ENCODE measurements at regions not wholly inside any gene's neighbourhood (a gene's known extent, or its start where the extent isn't known, plus 50 kb on each side); places are given as distances from the start of the nearest gene placed in this dataset.

DNA sequence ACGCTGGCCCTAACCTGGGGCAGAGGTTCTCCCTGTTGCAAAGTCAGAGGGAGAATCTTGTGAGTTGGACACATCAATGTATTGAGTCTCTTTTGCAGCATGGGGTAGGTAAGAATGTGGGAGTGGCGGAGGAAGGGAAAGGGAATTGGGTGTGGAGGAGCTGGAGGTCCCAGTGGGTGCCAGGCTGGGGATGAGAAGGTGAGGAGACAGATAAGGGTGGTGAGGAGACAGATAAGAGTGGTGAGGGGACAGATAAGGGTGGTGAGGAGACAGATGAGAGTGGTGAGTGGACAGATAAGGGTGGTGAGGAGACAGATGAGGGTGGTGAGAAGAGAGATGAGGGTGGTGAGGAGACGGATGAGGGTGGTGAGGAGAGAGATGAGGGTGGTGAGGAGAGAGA is 72.9 kb upstream of the SFSWAP start:
- peak; percentile 44 for FAIRE-seq
- Histone ChIP-seq H3K27ac (ENCODE audit: extremely low read depth, low read depth, low read length) (no peak overlapping the region; the same call in 2 of the 3 replicates), H4K20me1 (replicated peaks; ENCODE audit: control insufficient read depth, insufficient read depth, low read length) (no peaks in the 10 kb centered on the region), H3K4me3 (no peak overlapping the region), H2AFZ (ENCODE audit: low read depth, low read length) (no peak overlapping the region), H3K36me3 (ENCODE audit: control insufficient read depth, insufficient read depth, low read length) (no peaks in the 10 kb centered on the region), H3K9me3 (replicated peaks; ENCODE audit: control insufficient read depth, insufficient read depth, low read depth, low read length) (no peaks in the 10 kb centered on the region; the same call in 1 of the 2 replicates), H3K27me3 (ENCODE audit: control insufficient read depth in 2 of 2, insufficient read depth in 2 of 2, low read length in 2 of 2) (no peaks in the 10 kb centered on the region), H3K9ac (ENCODE audit: insufficient read depth in 1 of 2, low read depth in 2 of 2, low read length in 2 of 2) (peak overlapping the region in 1 of 2 experiments; percentile 76; a peak in 2 of 4 replicates), H3K4me1 (replicated peaks in 1 of 2; ENCODE audit: control insufficient read depth in 2 of 2, insufficient read depth in 2 of 2, low read length in 2 of 2) (peaks cover 25 to 26% of the 10 kb centered on the region in 2 experiments; a peak in 4 of 5 replicates), H3K79me2 (ENCODE audit: control insufficient read depth, insufficient read depth, low read length) (no peaks in the 10 kb centered on the region), H3K9me1 (ENCODE audit: control insufficient read depth, insufficient read depth, low read length) (no peaks in the 10 kb centered on the region), H3K4me2 (ENCODE audit: insufficient read depth, low read length) (peak overlapping the region; percentile 61)
- DNase-seq (ENCODE audit: extremely low read depth in 1 of 4, low spot score in 3 of 4) = peak in 2 of 4 experiments; percentile 44 to 50
- CTCF ChIA-PET (ENCODE audit: low intra/inter-chr PET ratio) = no interaction called here
- intact Hi-C loops (cut with micrococcal nuclease) = no loop called here
- WGBS (ENCODE audit: insufficient coverage, low coverage, missing lambda C conversion rate) = 0% methylated on average over 1 of the region's 3 CpGs
- POLR2A ChIA-PET = no interaction called here
- in situ Hi-C loops (cut with MboI) = no loop called here
- no TSS peak for BruUV-seq (replicated peaks)
- no peak for ATAC-seq
- TF ChIP-seq TEAD4 (IDR thresholded peaks at IDR 0.05; ENCODE audit: low read length) = peak; percentile 71
- no peak for TF ChIP-seq TEAD4 (CRISPR knock-in tag; IDR thresholded peaks at IDR 0.05; ENCODE audit: borderline replicate concordance)
- TF ChIP-seq, protein P1, sequence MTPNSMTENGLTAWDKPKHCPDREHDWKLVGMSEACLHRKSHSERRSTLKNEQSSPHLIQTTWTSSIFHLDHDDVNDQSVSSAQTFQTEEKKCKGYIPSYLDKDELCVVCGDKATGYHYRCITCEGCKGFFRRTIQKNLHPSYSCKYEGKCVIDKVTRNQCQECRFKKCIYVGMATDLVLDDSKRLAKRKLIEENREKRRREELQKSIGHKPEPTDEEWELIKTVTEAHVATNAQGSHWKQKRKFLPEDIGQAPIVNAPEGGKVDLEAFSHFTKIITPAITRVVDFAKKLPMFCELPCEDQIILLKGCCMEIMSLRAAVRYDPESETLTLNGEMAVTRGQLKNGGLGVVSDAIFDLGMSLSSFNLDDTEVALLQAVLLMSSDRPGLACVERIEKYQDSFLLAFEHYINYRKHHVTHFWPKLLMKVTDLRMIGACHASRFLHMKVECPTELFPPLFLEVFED (CRISPR knock-in tag; conservative IDR thresholded peaks at IDR 0.05) = no peak
- no peak for TF ChIP-seq KLF10 (CRISPR knock-in tag; IDR thresholded peaks at IDR 0.05)
- 0 out of 4 replicates have a peak, but pooled peaks of 1 of the 2 experiments have one; percentile 28 for TF ChIP-seq TRIM24 (IDR thresholded peaks at IDR 0.05)
- TF ChIP-seq CC2D1A (IDR thresholded peaks at IDR 0.05) = peak; percentile 29; the same call in 1 of the 2 replicates
- peak; percentile 70 for TF ChIP-seq TAL1 (IDR thresholded peaks at IDR 0.05)
- peak; percentile 75 for TF ChIP-seq CBFA2T3 (IDR thresholded peaks at IDR 0.05)
- TF ChIP-seq MTA2 (IDR thresholded peaks at IDR 0.05; ENCODE audit: low read depth) = peak; percentile 50; the same call in 1 of the 2 replicates
- peak; percentile 80 for TF ChIP-seq ARID1B (IDR thresholded peaks at IDR 0.05)
- peak; percentile 35; the same call in 1 of the 2 replicates for TF ChIP-seq MTA1 (IDR thresholded peaks at IDR 0.05; ENCODE audit: borderline replicate concordance)
- TF ChIP-seq RCOR1 (IDR thresholded peaks at IDR 0.05; ENCODE audit: borderline replicate concordance in 1 of 2, low read depth in 2 of 2, low read length in 2 of 2) = 0 out of 4 replicates have a peak, but pooled peaks of 1 of the 2 experiments have one; percentile 2
- no peak for TF ChIP-seq YY1 (IDR thresholded peaks at IDR 0.05; ENCODE audit: borderline replicate concordance in 1 of 3, control insufficient read depth in 1 of 3, extremely low read depth in 1 of 3, insufficient read depth in 3 of 3, insufficient read length in 1 of 3, insufficient replicate concordance in 2 of 3, low read depth in 1 of 3, low read length in 2 of 3)
- TF ChIP-seq TCF3 (CRISPR knock-in tag; IDR thresholded peaks at IDR 0.05) = peak; percentile 27
- TF ChIP-seq ZNF134 (CRISPR knock-in tag; conservative IDR thresholded peaks at IDR 0.05) = no peak
- peak; percentile 70; the same call in 1 of the 2 replicates for TF ChIP-seq OTX1 (CRISPR knock-in tag; IDR thresholded peaks at IDR 0.05)
- no peak for TF ChIP-seq ZNF707 (CRISPR knock-in tag; conservative IDR thresholded peaks at IDR 0.05)
- peak; percentile 28; the same call in 1 of the 2 replicates for TF ChIP-seq NFIC (IDR thresholded peaks at IDR 0.05)
- no peak for TF ChIP-seq ZNF316 (IDR thresholded peaks at IDR 0.05)
- no peak for TF ChIP-seq MBD2 (IDR thresholded peaks at IDR 0.05; ENCODE audit: borderline replicate concordance, low read depth)
- peak; percentile 75 for TF ChIP-seq NCOR1 (IDR thresholded peaks at IDR 0.05)
- peak; percentile 72 for TF ChIP-seq CBFA2T2 (conservative IDR thresholded peaks at IDR 0.05)
